CD4-positive, alpha-beta T cell treated with Interleukin-1 beta for 1 hour (primary cell): ENCODE measurements at regions not wholly inside any gene's neighbourhood (a gene's known extent, or its start where the extent isn't known, plus 50 kb on each side); places are given as distances from the start of the nearest gene placed in this dataset.

Experiments used
- DNase-seq, 2 donors: peaks; one replicate each; pipeline ENCODE4 v3.0.0-alpha.2; 2020 to 2022

DNA sequence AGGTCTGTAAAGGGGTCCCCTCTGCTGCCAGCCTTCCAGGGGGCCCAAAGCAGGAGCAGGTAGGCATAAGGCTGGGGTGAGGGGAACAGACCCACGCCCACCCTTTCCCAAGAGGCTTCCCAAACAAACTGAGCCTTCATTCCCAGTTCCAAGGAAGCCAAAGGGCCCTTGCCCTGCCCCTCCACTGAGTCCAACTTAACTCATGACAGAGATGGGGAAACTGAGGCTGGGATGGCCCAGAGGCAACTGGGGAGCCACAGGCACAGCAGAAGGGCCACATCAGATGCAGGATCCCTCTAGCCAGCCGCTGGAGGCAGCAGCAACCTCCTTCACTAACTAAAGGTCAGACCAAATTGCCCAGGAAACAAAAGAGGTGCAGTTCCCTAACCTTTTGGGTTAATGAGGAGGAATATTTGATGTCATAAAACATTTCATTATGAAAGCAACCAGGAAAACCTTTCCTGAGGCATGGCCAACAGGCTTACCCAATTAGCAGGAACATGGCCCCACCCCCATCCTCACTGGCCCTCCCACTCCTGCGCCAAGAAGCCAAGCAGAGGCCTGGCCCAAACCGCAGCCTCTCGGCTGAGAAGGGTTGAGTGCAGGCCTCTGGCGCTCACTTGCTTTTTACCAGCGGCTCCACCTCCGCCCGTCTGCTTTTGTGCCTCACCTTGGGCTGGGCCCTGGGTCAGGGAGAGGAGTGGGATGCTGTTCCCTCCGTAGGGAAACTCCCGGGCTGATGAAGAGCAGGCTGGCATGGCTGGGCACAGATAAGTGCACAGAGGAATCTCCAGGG is 293.5 kb upstream of the RTL1 start:
- no peak for DNase-seq

DNA sequence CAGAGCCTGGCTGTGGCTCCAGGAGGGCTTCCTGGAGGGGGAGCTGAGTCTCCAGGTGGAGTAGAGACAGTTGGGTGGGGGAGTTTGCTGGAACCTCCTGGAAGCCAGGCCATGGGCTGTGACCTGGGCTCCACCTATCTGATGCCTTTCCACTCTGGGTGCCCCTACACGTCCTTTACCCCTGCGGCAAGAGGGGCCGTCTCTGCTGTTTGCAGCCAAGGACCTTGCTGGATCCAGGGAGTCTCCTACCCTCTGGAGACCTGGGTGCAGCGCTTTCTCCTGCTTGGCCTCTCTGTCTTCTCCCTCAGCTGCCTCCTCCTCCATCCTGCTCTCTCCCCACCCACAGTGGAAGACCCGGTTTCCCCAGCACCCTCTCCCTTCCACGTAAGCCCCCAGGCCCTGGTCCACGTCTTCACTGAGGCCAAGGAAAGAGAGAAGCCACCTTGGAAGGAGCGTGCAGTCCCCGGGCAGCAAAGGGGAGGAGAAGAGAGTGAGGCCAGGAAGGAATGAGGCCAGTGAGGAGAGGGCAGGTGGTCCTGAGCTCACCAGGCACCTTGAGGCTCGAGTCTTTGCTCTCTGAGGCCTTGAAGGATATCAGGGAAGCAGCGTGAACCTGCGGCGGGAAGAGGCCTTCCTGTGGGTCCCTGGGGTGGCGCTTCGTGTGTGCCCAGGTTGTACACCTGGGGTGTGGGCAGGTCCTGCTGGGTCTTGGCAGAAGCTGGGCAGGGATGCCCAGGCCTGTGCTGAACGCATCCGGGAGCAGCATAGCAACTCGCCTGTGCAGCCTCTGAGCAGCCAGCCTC is 294.3 kb upstream of the RTL1 start:
- DNase-seq, result no peak

- DNase-seq, result no peak
Measured at GRCh38 chr14:101198398-101199027, 295.0 kb upstream of the RTL1 start.

DNA sequence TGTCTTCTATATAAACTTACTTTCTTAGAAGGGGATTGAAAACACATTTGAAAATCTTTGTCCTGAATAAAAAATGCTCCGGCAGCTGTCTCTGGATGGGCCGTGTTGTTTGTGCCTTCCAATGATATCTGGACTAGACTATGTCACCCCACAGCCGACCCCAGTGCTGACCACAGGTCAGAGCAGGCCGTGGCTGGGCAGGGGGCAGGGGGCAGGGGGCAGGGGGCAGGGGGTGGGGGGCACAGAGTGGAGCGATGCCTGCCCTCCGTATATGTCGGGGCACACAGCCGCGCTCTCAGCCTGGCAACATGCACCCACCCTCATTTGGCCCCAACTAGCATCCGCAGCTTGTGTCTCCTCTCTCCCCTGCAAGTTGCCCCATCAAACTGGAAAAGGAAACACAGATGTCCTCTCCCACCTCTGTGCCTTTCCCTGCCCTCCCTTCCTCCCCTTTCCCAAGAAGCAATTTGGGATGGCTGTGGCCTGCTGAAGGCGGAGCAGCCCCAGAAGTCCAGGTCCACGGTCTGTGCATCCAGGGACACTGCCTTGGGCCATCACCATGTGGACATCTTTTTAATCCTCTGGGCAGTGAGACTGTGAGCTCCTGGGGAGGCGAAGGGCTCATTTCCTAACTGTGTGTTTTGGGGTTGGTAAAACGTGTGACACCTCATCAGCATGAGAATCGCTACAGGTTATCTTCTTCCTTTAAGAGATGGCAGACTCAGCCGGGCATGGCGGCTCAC is 295.7 kb upstream of the RTL1 start:
- DNase-seq, result no peak

DNA sequence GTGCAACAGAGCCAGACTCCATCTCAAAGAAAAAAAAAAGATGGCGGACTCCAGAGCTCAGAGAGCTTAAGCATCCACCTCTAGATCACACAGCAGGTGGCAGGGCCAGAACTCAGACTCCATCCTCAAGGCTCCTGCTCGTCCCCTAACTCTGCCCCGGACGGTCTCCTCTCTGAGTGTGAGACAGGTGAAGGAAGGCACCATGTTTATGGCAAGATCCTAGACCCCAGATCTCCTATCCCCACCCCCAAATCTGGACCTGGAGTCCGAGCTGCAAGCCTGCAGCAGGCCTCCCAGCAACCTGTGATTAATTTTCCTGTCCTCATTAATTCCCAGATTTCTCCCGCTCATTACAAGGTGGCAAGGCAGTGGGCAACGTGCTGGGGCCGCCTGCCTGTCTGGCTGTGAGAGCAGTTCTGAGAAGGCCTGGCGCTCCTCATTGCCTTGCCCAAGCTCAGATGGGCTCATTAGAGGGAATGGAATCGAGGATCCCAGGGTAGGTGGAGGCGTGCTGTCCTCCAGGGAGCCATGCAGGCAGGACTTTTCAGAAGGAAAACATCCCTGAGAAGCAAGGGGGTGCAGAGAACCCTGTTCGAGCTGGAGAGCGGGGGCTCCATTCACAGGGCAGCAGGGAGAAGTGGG is 296.6 kb upstream of the RTL1 start:
- no peak for DNase-seq

DNA sequence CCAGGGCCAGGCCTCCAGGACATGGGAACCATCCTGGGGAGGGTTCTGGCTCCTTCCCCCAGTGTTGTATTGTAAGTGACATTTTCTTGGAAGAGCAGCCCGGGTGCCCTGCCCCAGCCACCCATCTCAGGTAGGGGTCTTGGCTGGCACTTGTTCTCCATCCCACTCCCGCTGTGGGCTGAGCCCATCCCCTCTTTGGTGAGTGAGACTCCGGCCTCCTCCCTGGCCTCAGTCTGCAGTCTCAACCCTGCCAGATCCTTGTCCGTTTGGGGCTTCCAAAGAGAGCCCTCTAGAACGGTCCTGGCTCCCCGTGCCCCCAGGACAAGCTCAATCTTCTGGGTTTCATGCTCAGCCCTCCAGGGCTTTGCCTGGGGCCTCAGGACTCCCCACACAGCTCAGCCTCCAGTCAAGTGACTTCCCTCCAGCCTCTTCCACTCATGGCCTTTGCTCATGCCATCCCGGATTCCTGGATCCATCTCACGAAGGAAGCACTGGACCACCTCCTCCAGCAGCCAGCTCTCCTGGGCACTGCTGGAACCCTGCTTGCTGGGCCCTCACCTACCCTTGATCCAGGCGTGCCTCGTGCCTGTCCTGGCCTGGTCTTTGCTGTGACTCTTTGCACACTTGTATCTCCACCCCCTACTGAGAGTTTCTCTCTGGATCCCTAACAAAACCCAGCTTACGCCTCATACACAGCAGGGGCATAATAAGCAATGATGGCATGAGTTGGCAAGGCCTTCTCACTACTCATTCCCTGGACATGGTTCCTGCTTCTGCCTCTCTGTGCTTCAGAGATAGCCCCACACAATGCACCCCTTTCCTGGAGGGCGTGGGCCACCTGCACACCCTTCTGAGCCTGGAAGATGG is 297.4 kb upstream of the RTL1 start:
- DNase-seq, result no peak

DNA sequence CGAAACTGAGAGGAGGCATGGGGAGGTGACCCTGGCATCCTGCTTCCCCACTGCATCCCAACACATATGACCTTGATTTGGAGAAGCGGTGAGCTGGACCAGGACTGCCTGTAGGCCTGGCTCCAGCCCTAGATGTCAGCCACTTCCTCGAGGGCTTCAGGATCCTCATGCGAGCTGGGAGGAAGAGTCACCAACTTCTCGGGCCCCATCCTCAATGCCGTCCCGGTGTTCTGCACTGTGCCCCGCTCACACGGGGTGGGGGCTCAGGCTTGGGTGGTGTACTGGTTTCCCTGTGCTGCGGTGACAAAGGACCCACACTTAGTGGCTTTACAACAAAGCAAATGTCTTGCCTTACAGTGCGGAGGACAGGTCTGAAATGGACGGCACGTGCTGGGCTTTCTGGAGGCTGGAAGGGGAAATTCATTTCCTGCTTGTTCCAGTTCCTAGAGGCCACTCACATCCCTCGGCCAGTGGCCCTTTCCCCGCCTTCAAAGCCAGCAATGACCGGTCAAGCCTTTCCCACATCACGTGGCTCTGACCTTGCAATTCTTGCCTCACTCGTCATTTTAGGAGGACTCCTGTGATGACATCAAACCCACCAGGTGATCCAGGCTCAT is 298.1 kb upstream of the RTL1 start:
- DNase-seq, result no peak

GRCh38 chr14:101202627-101203404 is 299.3 kb upstream of the RTL1 start:
- no peak for DNase-seq

DNA sequence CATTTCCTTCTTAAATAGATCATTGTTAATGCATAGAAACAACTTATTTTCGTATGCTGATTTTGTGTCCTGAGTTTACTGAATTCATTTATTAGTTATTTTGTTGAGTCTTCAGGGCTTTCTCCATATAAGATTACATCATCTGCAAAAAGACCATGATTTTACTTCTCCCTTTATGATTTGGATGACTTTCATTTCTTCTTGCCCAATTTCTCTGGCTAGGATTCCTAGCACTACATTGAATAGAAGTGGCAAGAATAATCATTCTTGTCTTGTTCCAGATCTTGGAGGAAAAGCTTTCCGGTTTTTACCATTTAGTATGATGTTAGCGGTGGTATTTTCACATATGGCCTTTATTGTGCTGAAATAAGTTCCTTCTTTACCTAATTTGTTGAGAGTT is 303.0 kb upstream of the RTL1 start:
- no peak for DNase-seq

- DNase-seq, result no peak
Measured at GRCh38 chr14:101207041-101207440, 303.5 kb upstream of the RTL1 start.

DNA sequence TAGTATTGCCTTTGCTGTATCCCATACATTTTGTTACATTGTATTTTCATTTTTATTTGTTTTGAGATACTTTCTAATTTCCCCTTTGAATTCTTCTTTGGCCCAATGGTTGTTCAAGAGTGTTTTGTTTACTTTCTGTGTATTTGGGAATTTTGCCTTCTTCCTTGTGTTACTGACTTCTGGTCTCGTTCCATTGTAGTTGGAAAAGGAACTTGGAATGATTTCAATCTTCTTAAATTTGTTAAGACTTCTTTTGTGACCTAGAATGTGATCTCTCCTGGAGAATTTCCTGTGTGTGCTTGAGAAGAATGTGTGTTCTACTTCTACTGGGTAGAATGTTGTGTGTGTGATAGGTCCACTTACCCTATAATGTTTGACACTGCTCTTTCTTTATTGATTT is 304.4 kb upstream of the RTL1 start:
- no peak for DNase-seq

- DNase-seq, result no peak
Measured at GRCh38 chr14:101209594-101209993, 306.1 kb upstream of the RTL1 start.

DNA sequence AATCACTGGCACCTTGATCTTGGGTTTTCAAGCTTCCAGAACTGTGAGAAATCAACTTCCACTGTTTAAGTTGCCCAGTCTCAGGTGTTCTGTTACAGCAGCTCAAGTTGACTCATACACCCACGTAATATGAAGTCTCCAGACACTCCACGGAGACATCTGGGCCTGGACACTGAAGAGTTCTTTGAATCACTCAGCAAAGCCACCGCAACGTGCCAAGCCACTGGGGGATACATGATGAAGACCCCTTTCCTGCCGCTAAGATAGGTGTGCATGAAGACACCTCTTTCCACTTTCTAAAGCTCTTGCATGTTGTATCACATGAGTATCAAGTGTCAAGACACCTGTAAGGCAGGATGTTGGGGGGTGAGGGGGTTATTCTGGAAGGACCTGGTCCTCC is 311.7 kb upstream of the RTL1 start:
- no peak for DNase-seq

DNA sequence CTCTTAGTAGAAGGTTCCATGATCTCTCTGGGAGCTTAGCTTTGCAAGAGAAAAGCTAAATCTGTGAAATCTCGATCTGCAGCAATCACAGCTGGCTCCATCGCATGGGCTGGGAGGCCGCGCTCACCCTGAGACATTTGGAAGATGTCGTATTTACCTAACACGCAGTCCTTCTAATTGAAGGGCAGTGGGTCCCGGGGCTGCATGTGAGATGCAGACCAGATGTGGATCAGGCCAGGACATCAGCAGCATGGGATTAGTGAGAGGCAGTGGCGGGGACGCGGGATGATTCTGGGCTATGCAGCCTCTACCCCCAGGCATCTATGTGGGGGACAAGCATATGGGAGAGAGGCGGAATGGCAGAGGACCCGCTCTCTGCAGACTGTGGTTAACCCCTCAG is 312.4 kb upstream of the RTL1 start:
- DNase-seq, result no peak

GRCh38 chr14:101216366-101217079 is 313.0 kb upstream of the RTL1 start:
- DNase-seq, result no peak

- no peak for DNase-seq
Measured at GRCh38 chr14:101217080-101217463, 313.6 kb upstream of the RTL1 start.

DNA sequence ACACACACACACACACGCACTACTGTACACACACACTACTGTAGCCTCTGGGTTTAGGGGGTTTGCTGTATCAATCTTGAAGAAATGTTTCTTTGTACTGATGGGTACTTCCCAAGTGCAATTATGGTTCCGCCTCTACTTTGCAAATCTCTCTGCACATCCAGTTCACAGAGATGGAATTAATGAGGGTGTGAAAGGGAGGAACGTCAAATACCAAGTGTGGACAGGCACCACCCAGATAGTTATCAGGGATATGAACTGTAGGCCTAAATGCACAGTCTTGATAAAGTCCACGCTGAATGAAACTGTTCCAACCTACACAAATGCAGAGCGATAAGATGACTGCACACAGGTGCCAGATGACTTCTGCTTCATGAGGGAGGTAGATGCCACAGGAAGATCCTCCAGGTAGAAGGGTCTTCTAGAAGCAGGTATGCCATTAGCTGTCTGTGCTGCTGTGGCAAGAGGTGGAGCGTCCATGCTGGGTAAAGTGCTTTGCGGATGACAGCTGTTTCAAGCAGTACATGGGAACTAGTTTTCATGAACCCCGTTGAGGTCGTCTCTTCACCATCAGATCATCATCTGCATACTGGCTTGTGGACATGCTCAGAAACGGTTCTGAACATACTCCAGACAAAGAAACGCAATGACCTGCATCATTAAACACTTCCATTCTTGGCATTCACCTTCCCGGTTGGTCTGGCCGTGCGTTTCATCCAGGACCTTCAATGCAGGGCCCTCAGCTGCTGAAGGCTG is 314.3 kb upstream of the RTL1 start:
- DNase-seq, result no peak

GRCh38 chr14:101219896-101220703 is 316.6 kb upstream of the RTL1 start:
- DNase-seq, result no peak
